Upper lobe of right lung (tissue), 1 donor: ENCODE measurements at regions not wholly inside any gene's neighbourhood (a gene's known extent, or its start where the extent isn't known, plus 50 kb on each side); places are given as distances from the start of the nearest gene placed in this dataset.
A peak's percentile ranks its signal among the peaks of the same experiment; 100 is the strongest.

ENCODE experiments used
- ATAC-seq: fragments of 200-7000 bp; cut with Tn5 transposase; one replicate; pipeline ENCODE4 v1.9.1; 2020; ENCODE audit warnings: mild to moderate bottlenecking, moderate library complexity
- DNase-seq: peaks from one replicate; pipeline ENCODE4 v3.0.0-alpha.2; 2020
- H3K27ac ChIP-seq: fragments of 200-600 bp; one replicate; pipeline ENCODE4 v1.8.0; 2022
- H3K27me3 ChIP-seq: fragments of 200-600 bp; one replicate; pipeline ENCODE4 v1.8.0; 2022; ENCODE audit warnings: mild to moderate bottlenecking
- H3K36me3 ChIP-seq: fragments of 200-600 bp; one replicate; pipeline ENCODE4 v1.8.0; 2022
- H3K4me1 ChIP-seq: fragments of 200-600 bp; one replicate; pipeline ENCODE4 v1.8.0; 2022
- H3K4me3 ChIP-seq: fragments of 200-600 bp; one replicate; pipeline ENCODE4 v1.8.0; 2022; ENCODE audit warnings: mild to moderate bottlenecking
- H3K9me3 ChIP-seq: fragments of 200-600 bp; one replicate; pipeline ENCODE4 v1.8.0; 2022
- CTCF ChIP-seq: fragments of 200-600 bp; IDR thresholded peaks from one replicate; pipeline ENCODE4 v1.8.0; 2022; ENCODE audit warnings: antibody characterized with exemption
- intact Hi-C: fragments of 100-400 bp; cut with DNase I; formaldehyde crosslinking; loops from one replicate; pipeline ENCODE4 v1.11.0; 2022
- donor health status: DM: no; HTN: yes; CAD: no; lungs with severe emphysema.

DNA sequence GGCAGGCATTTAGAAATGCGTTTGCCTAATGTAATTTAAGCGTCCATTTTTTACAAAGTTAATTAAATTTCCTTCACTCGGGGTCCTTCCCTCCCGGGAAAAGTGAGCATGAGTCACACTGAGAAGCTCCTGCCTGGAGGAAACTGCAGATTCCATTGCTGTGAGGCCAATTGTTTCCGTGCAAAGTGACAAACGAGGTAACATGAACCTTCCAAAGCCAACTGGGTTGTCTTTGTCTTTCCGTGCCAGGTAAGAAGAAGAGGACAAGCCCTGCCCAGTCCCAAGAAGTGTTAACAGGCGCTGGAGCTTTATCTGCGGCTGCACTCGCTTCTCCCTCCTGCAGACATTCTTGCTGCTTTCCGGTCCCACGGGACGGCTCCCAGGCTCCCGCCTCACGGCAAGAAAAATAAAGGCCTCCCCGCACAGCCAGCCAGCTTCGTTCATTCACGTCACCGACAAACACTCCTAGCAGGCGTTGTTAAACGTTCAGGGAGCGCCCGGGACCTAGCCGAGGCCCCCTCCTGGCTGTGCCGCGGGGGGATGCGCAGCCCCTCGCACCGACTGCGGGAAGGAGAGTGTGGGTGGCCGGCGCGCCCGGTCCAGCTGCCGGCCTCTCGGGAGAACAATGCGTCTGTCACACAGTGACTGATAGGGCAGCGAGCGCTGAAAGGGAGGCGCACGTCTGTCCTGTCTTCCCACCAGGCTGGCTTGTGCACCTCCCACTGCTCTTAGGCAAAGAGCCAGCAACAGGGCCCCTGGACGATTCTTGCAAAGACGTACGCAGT lies 61.5 kb upstream of the HDDC2 start:
- Histone ChIP-seq H3K9me3 (no peaks in the 10 kb centered on the region), H3K36me3 (no peaks in the 10 kb centered on the region), H3K4me3 (peak overlapping the region; percentile 42), H3K27ac (no peak overlapping the region), H3K4me1 (peaks cover 9% of the 10 kb centered on the region), H3K27me3 (peaks cover 38% of the 10 kb centered on the region)
- intact Hi-C loops: no loop called here
- TF ChIP-seq CTCF: no peak
- DNase-seq (peak; percentile 64), ATAC-seq (peak; percentile 76)

DNA sequence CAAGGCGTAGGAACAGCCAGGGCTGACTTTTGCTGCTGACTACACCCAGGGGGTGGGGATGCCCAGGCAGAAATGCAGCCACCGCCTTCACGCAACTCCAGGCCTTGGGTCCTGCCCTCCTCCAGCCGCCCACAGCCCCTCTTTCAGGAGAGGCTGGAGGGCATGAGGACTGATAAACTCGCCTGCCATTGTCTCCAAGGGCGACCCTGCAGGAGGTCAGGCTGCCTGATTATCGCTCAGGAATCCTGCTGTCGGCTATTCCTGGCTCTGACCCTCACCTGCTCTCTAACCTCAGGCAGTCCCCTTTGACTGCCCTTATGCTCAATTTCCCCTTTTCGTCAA lies 62.0 kb upstream of the HDDC2 start:
- Histone ChIP-seq H3K4me1 (peaks cover 9% of the 10 kb centered on the region), H3K27me3 (peaks cover 38% of the 10 kb centered on the region), H3K36me3 (no peaks in the 10 kb centered on the region), H3K27ac (no peak overlapping the region), H3K4me3 (peak overlapping the region; percentile 42), H3K9me3 (no peaks in the 10 kb centered on the region)
- intact Hi-C loops: no loop called here
- TF ChIP-seq CTCF: no peak
- DNase-seq (no peak), ATAC-seq (no peak)

DNA sequence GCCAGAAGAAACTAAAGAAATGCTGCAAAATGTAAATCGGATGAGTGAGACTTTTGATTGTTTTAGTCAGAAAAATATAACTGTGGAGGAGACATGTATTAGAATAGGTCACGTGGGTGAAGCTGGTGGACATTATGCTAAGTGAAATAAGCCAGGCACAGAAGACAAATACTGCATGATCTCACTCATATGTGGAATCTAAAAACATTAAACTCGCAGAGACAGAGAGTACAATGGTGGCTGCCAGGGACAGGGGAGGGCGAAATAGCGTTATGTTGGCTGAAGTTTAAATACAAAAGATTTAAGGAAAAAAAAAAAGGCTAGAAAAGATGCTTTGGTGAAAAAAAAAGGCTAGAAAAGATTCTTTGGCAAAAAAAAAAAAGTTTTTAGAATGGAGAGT lies 63.5 kb upstream of the HDDC2 start:
- no peak for DNase-seq
- Histone ChIP-seq H3K4me1 (peaks cover 9% of the 10 kb centered on the region), H3K27me3 (peaks cover 38% of the 10 kb centered on the region), H3K27ac (no peak overlapping the region), H3K4me3 (no peak overlapping the region), H3K36me3 (no peaks in the 10 kb centered on the region), H3K9me3 (no peaks in the 10 kb centered on the region)
- TF ChIP-seq CTCF: no peak
- intact Hi-C loops: no loop called here
- no peak for ATAC-seq

- ATAC-seq (no peak), DNase-seq (no peak)
- no peaks in the 10 kb centered on the region for H3K9me3 ChIP-seq
- H3K4me1 ChIP-seq: peaks cover 9% of the 10 kb centered on the region
- no peak overlapping the region for H3K4me3 ChIP-seq
- peaks cover 34% of the 10 kb centered on the region for H3K27me3 ChIP-seq
- TF ChIP-seq CTCF: no peak
- no peaks in the 10 kb centered on the region for H3K36me3 ChIP-seq
- no peak overlapping the region for H3K27ac ChIP-seq
- intact Hi-C loops: no loop called here
Observed at GRCh38 chr6:125367036-125367782, 65.4 kb upstream of the HDDC2 start.

DNA sequence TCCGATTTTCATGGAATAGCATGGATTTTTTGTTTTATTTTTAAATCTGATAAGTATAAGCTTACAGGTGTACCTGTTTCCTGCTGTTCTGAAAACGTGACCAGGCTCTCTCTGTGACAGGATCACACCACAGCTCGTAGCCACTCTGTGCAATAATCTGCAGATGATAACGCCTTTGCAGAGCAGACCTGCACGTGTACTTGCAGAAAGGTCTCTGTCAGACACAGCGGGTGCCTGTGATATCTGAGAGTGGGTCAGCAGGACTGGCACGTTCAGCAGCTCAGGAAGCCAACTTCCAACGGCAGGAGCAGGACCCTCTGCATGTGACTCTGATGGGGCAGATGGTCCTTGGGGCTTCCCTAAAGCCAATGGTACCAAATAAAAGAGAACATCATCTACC lies 68.6 kb upstream of the HDDC2 start:
- peaks cover 15% of the 10 kb centered on the region for H3K27me3 ChIP-seq
- H3K4me3 ChIP-seq: no peak overlapping the region
- no peak for ATAC-seq

More for the DNA sequence above, 68.6 kb upstream of the HDDC2 start:
- H3K36me3 ChIP-seq: no peaks in the 10 kb centered on the region
- intact Hi-C loops: no loop called here
- no peak for DNase-seq
- no peak for TF ChIP-seq CTCF
- no peaks in the 10 kb centered on the region for H3K4me1 ChIP-seq
- H3K27ac ChIP-seq: no peak overlapping the region
- H3K9me3 ChIP-seq: no peaks in the 10 kb centered on the region
